ELR (cell line): ENCODE measurements at regions not wholly inside any gene's neighbourhood (a gene's known extent, or its start where the extent isn't known, plus 50 kb on each side); places are given as distances from the start of the nearest gene placed in this dataset.

Experiments used
- DNase-seq: peaks from one replicate; pipeline ENCODE4 v3.0.0-alpha.2; 2015; ENCODE audit warnings: low read depth

GRCh38 chr12:125193376-125194152 is 128.3 kb downstream of the AACS start:
- no peak for DNase-seq

- peak; percentile 78 for DNase-seq
Observed at GRCh38 chr12:125194163-125194773, 129.0 kb downstream of the AACS start.

DNA sequence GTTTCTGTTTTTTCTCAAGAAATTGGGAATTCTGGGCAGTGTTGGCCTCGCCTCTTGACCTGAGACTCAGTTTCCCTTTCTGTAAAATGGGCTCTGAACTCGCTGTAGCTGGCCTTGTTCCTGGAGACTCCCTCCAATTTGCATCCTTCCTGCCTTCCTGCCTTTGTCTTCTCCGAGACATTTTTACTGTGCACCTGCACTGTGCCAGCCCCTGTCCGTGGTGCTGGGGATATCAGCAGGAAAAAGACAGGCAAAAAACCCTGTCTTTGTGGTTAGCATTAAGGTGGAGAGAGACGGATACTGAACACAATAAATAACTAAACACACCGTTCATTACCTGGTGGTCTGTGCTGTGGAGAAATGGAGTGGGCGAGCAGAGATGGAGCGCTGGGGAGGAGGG is 129.8 kb downstream of the AACS start:
- no peak for DNase-seq

GRCh38 chr12:125197326-125197725 is 132.1 kb downstream of the AACS start:
- DNase-seq, result no peak

DNA sequence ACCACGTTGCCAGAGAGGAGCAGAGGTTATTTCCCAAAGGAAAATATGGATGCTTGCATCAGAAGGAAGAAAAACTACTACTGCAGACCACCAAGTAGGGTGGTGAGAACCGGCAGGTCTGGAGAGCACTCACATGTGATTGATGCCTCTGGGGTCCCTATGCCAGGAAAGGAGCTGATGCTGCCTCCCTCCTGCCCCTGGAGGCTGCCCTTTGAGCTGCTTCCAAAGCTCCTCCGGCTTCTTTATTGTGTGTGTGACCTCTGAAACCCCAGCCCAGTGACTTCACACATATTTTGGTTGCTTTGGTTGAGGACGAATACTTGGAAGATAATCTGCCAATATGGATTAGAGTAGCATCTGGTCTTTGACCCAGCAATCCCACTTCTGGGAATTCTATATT is 133.4 kb downstream of the AACS start:
- no peak for DNase-seq

DNA sequence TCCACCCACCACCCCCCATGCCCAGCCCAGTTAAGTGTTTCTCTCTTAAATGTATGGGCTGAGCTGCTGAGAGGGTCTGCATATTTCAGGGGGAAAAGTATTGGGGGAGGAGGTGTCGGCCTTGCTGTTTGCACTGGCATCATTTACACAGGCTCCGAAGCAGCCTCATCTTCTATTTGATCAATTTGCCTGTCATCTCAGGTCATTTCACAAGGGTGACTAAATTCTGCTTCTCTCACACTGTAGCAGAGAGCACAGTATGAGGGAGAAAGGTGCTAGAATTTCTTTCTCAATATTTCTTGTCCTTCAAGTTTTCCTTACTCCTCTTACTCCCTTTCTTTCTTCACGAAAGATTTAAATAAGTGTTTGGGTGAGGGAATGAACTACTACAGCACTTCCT is 135.9 kb downstream of the AACS start:
- no peak for DNase-seq

DNA sequence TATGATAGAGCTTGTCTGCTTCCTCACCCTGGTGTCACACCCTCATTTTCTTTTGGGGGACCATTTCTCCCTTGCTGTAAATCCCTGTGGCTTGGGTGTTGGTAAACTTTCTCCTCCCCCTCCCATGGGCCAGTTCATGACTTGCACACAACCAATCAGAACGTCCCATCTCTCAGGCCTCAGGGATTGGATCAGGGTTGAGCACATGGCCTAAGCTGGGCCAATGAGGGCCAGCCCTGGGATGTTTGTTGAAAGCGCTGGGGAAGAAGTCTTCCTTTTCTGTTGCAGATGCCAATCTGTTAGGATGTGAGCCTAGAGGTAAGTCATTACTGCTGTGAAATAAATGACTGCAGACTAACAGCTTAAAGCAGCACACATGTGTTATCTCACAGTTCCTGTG is 136.7 kb downstream of the AACS start:
- no peak for DNase-seq

GRCh38 chr12:125202421-125202820 is 137.2 kb downstream of the AACS start:
- no peak for DNase-seq

DNA sequence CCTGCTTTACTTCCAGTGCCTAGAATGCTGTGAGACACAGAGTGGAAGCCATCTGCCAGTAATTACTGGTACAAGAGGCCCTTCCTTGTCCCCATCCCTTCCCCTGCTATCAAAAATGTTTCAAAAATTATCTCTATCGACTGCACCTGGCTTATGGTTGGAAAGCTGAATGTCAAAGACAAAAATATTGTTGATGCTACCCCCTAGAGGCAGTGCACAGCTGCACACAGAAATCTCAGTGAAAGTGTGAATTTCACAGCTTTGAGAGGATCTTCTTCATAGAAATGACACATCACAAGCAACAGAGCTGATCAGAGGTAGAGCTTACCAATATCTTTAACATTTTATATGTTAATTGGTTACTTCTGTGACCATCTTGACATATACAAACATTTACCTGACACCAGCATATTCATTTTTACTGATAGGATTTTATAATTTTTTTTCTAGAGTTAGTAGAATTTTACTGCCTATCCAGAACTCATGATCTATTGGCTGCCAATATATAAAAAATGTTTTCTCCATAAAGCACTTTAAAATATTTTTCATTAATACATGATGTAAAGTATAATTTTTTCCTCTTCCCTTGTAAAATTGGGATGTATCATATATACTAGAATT is 138.0 kb downstream of the AACS start:
- DNase-seq, result peak; percentile 35

DNA sequence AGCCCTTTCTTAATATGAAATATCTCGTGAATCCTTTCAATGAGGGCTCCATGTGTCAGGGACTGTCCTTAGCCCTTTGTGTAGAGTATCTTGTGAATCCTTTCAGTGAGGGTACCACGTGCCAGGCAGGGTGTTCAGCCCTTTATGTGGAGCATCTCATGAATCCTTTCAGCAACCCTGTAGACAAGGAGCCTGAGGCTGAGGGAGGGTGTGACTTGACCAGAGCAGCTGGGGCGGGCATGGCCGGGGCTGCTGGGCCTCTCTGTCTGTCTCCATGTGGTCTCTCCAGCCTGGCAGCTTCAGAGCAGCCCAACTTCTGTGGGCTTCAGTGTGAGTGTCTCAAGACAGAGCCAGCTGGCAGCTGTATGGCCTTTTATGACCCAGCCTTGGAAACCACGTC is 140.2 kb downstream of the AACS start:
- no peak for DNase-seq

DNA sequence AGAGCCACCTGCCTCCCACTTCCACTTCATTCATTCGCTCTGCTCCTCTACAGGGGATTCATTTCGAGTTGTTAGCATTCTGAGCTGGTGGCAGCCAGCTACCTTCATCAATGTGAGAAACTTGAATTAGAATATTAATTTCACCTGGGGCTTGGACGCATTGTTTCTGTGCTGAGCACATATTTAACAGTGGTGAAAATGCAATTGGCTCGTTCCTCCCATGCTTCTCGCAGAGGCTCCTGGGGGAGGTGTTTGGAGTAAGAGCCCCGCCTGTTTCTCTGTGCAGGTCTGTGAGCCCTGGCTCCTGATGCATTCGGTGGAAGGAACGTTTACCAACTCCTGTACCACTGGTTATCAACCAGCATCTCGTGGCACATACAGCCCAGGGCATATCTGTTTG is 141.5 kb downstream of the AACS start:
- DNase-seq, result no peak

DNA sequence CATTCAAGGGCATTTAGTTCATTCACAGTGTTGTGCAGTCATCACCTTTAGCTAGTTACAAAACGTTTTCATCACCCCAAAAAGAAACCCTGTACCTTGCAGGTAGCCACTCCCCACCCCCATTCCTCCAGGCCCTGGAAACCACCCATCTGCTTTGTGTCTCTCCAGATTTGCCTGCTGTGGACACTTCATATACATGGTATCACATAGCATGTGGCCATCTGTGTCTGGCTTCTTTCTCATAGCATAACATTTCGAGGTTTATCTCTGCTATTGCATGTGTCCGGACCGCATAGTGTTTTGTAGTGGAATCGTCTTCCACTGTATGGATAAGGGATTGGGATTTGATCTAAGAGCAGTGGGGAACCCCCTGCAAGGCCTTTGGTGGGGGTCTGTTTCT is 143.1 kb downstream of the AACS start:
- DNase-seq, result no peak

- no peak for DNase-seq
Observed at GRCh38 chr12:125208942-125209341, 143.7 kb downstream of the AACS start.

DNA sequence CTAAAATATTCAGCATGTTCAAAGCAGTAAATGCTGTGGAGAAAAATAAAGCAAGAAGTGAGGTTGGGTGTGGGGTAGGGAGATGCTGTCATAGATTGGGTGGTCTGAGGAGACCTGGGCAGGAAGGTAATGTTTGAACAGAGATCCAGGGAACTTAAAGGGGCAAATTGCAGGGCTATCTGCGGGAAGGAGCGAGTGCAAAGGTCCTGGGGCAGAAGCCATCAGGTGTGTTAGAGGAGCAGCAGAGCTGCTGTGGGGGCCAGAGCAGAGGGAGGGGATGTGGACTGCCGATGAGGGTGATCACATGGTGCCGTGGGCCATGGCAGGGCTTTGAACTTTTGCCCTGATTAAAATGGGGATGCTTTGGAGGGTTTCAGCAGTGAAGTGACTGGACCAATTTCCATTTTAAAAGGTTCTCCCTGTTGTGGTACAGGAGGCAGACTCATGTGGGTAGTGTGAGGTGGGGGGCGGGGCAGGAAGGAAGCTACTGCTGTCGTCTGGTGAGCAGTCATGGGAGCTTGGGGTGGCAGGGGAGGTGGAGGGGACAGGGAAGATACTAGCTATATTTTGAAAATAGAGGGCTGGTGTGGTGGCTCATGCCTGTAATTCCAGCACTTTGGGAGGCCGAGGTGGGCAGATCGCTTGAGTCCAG is 145.0 kb downstream of the AACS start:
- DNase-seq, result no peak

GRCh38 chr12:125211464-125211863 is 146.2 kb downstream of the AACS start:
- DNase-seq, result no peak

DNA sequence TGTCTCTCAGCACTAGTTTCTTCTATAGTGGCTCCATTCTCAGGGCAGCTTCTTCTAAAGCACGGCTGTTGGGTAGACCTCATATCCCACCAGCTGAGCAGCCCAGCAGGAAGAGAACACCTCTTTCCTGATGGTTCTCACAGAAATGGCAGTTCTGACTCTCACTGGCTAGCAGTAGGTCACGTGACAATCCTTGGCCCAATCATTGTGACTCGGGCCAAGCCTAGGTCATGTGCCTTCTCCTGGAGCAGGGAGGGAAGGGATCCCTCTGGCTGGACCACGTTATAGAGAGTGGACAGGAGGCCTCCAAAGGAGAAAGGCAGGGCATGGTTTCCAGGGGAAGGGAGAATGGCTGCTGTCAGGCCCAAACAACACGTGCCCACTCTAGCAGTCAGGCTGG is 149.1 kb downstream of the AACS start:
- no peak for DNase-seq

DNA sequence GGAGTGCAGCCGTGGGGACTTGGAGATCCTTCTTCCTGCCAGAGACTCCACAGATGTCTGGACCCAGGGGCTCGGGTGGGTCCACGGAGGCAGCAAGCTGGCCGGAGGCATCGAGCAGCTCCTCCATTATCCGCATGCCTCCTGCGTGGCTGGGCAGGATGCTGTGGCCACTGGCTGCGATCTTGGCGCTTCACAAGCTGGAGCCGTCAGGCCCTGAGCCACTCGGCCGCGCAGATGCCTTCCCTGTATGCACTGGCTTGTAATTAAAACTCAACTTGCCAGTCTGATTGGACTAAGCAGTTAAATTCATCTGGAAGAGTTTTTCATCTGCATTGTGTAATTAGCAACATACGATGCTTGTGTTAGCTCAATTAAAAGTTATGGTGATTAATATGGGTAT is 151.5 kb downstream of the AACS start:
- DNase-seq, result no peak

- no peak for DNase-seq
Observed at GRCh38 chr12:125217308-125217707, 152.1 kb downstream of the AACS start.

DNA sequence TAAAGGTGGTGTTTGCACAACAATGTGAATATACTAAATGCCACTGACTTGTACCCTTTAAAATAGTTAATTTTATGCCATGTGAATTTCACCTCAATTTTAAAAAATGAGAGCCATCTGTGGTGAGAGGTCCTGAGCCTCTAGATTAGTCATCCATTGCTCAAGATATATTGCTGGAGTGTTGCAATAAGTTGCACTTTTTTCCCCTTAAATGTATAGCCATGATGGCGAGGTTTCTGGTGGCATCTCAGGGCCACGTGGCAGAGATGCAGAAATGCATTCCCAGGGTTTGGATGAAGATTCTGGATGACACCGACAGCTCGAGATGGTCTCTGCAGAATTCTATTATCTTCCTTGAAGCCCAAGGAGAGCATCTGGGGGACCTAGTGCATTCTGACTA is 153.7 kb downstream of the AACS start:
- DNase-seq, result peak; percentile 13

DNA sequence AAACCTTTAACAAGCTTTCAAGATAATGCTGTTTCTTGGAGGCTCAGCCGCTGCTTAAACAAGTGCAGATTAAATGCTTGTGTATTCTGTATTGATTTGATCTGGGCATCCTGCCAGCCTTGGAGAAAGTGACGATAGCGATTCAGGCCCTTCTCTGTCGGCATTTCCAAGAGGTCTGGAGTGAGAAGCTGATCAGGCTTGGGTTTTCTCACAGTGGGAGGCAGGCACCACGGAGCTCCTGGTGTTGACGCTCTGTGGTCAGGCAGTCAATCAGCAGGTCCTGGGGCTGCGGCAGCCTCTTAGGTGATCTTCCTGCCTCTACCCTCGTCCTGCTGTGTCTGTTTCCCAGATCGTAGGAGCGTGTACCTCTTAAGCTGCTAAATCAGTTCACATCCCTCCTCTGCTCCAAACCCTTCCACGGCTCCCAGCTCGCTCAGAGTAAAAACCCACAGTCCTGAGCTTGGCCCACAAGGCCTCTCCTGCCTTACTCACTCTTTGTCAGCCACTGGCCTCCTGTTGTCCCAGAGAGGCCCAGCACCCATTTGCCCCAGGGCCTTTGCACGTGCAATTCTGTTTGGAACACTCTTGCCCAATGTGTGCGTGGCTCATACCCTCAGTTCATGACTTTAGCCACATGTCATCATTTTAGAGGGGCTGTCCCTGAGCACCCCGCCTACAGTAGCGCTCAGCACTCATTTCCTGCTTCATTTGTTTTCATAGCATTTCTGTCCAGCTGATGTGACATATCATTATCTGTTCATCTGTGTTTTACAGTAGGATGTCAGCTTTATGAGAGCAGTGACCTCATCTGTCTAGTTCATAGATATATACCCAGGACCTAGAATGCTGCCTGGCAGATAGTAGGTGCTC is 155.4 kb downstream of the AACS start:
- peak; percentile 23 for DNase-seq

DNA sequence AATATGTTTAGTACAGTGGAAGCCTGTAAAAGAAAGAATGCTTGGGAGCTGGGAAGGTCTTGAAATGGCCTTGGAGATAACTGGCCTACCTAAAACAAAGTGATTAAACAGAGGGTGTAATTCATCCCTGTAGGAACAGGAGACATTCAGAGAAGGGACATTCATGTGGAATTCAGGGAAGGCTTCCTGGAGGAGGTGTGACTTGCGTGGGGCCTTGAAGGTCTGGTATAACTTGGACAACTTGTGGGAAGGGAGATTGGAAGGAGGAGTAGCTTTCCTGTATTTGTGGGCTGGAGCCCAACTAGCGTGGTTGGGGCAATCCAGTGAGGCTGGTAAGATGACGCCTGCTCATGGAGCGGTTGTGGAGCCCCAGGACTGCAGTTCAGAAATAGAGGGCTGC is 156.4 kb downstream of the AACS start:
- no peak for DNase-seq

DNA sequence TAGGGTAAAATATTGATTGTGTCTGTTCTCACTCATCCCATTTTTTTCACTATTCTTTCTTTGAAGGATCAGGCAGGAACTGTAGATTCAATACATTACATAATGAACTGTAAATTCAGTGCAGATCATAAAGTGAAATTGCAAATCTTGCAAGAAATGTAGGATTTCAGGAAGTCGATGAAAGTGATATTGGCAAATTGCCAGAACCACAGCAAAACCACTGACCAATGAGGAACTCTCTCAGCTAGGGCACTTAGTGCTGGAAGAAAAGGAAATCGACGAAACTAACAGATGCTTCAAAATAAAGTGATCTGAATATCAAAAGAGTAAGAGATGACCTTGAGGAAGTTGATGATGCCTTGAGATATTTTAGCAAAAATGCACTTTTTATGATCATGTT is 157.6 kb downstream of the AACS start:
- no peak for DNase-seq
